HG02970 (cell line): ENCODE measurements at regions not wholly inside any gene's neighbourhood (a gene's known extent, or its start where the extent isn't known, plus 50 kb on each side); places are given as distances from the start of the nearest gene placed in this dataset.

ENCODE experiments used
- ATAC-seq: cut with Tn5 transposase; IDR thresholded peaks from one replicate; pipeline ENCODE4 v1.9.1; 2021; ENCODE audit warnings: mild to moderate bottlenecking, moderate library complexity, moderate number of reproducible peaks; ENCODE audit not compliant: unreplicated experiment, low FRiP score

GRCh38 chr10:108757946-108758345 is 1165.4 kb downstream of the XPNPEP1 start:
- ATAC-seq, result no peak

GRCh38 chr10:108755646-108756045 is 1167.7 kb downstream of the XPNPEP1 start:
- ATAC-seq, result no peak

GRCh38 chr10:108753326-108753725 is 1170.0 kb downstream of the XPNPEP1 start:
- ATAC-seq, result no peak

- no peak for ATAC-seq
Measured at GRCh38 chr10:108749042-108749441, 1174.3 kb downstream of the XPNPEP1 start.

- no peak for ATAC-seq
Measured at GRCh38 chr10:108736111-108736510, 1187.2 kb downstream of the XPNPEP1 start.

GRCh38 chr10:108735380-108735779 is 1187.9 kb downstream of the XPNPEP1 start:
- ATAC-seq, result no peak

GRCh38 chr10:108721874-108722273 is 1201.4 kb downstream of the XPNPEP1 start:
- no peak for ATAC-seq

GRCh38 chr10:108716352-108716751 is 1207.0 kb downstream of the XPNPEP1 start:
- no peak for ATAC-seq

- no peak for ATAC-seq
Measured at GRCh38 chr10:108709927-108710722, 1213.2 kb downstream of the XPNPEP1 start.

GRCh38 chr10:108708363-108708762 is 1214.9 kb downstream of the XPNPEP1 start:
- no peak for ATAC-seq

- peak; percentile 94 for ATAC-seq
Measured at GRCh38 chr10:108696792-108697477, 1226.4 kb downstream of the XPNPEP1 start.

- ATAC-seq, result no peak
Measured at GRCh38 chr10:108691126-108691525, 1232.2 kb downstream of the XPNPEP1 start.

GRCh38 chr10:108690530-108690929 is 1232.8 kb downstream of the XPNPEP1 start:
- ATAC-seq, result no peak

GRCh38 chr10:108689891-108690290 is 1233.4 kb downstream of the XPNPEP1 start:
- no peak for ATAC-seq

- ATAC-seq, result no peak
Measured at GRCh38 chr10:108688314-108688713, 1235.0 kb downstream of the XPNPEP1 start.

GRCh38 chr10:108685863-108686531 is 1237.3 kb downstream of the XPNPEP1 start:
- ATAC-seq, result no peak

GRCh38 chr10:108684431-108684830 is 1238.9 kb downstream of the XPNPEP1 start:
- ATAC-seq, result no peak

GRCh38 chr10:108673741-108674140 is 1249.6 kb downstream of the XPNPEP1 start:
- no peak for ATAC-seq

GRCh38 chr10:108663587-108663986 is 1259.7 kb downstream of the XPNPEP1 start:
- no peak for ATAC-seq

- ATAC-seq, result no peak
Measured at GRCh38 chr10:108662975-108663374, 1260.3 kb downstream of the XPNPEP1 start.

- ATAC-seq, result no peak
Measured at GRCh38 chr10:108655057-108655456, 1268.3 kb downstream of the XPNPEP1 start.
